Endodermal cell (in vitro differentiated cells): ENCODE measurements at regions not wholly inside any gene's neighbourhood (a gene's known extent, or its start where the extent isn't known, plus 50 kb on each side); places are given as distances from the start of the nearest gene placed in this dataset.

ENCODE experiments used
- DNase-seq: peaks from one replicate; pipeline ENCODE4 v3.0.0-alpha.2; 2017
- H3K27ac ChIP-seq: 2 replicates; pipeline ENCODE4 v1.5.1; 2013; ENCODE audit warnings: mild to moderate bottlenecking, low read depth, low read length, moderate library complexity
- H3K27me3 ChIP-seq: 2 replicates; pipeline ENCODE4 v1.6.1; 2013; ENCODE audit warnings: mild to moderate bottlenecking, low read length, moderate library complexity; ENCODE audit not compliant: insufficient read depth, control insufficient read depth, poor library complexity, severe bottlenecking
- H3K36me3 ChIP-seq: 2 replicates; pipeline ENCODE4 v1.7.0; 2013; ENCODE audit warnings: mild to moderate bottlenecking, low read length, moderate library complexity; ENCODE audit not compliant: control insufficient read depth, insufficient read depth
- H3K4me1 ChIP-seq: one replicate; pipeline ENCODE4 v1.7.0; 2013; ENCODE audit warnings: low read length; ENCODE audit not compliant: control insufficient read depth, insufficient read depth
- H3K4me3 ChIP-seq: 2 replicates; pipeline ENCODE4 v1.5.1; 2013; ENCODE audit warnings: mild to moderate bottlenecking, low read length, moderate library complexity
- H3K9ac ChIP-seq: 2 replicates; pipeline ENCODE4 v1.6.1; 2013; ENCODE audit warnings: mild to moderate bottlenecking, low read length, moderate library complexity; ENCODE audit not compliant: poor library complexity, severe bottlenecking; ENCODE audit errors: extremely low read depth
- H3K9me3 ChIP-seq: 2 replicates; pipeline ENCODE4 v1.6.1; 2013; ENCODE audit warnings: mild to moderate bottlenecking, low read length, moderate library complexity; ENCODE audit not compliant: control insufficient read depth
- H3K27ac Mint-ChIP-seq: 2 replicates; pipeline ENCODE4 v1.8.0; 2020; ENCODE audit warnings: mixed read lengths
- H3K27me3 Mint-ChIP-seq: 2 replicates; pipeline ENCODE4 v1.8.0; 2021; ENCODE audit warnings: mild to moderate bottlenecking, mixed read lengths; ENCODE audit not compliant: insufficient read depth
- H3K36me3 Mint-ChIP-seq: 2 replicates; pipeline ENCODE4 v1.8.0; 2020; ENCODE audit warnings: low read depth, mixed read lengths
- H3K4me1 Mint-ChIP-seq: 2 replicates; pipeline ENCODE4 v1.8.0; 2020; ENCODE audit warnings: mixed read lengths
- H3K4me3 Mint-ChIP-seq: 2 replicates; pipeline ENCODE4 v1.8.0; 2020; ENCODE audit warnings: mild to moderate bottlenecking, moderate library complexity, mixed read lengths
- H3K9me3 Mint-ChIP-seq: 2 replicates; pipeline ENCODE4 v1.8.0; 2020; ENCODE audit warnings: mild to moderate bottlenecking, mixed read lengths
- WGBS, 2 experiments: methylation state at CpG; one replicate each; pipeline versions ENCODE4 v1.1.5 to v1.1.7; 2013; ENCODE audit warnings: missing lambda C conversion rate in 2 of 2, mixed read lengths in 1 of 2; ENCODE audit not compliant: insufficient coverage in 1 of 2, insufficient read length in 1 of 2; 5-methylcytosine and 5-hydroxymethylcytosine counted together
- TF ChIP-seq, protein P1 (sequence below): fragments of 200-600 bp; sonication (generic); conservative IDR thresholded peaks from 2 replicates; pipeline ENCODE4 v1.5.0; 2021; ENCODE audit warnings: antibody characterized with exemption, mild to moderate bottlenecking

DNA sequence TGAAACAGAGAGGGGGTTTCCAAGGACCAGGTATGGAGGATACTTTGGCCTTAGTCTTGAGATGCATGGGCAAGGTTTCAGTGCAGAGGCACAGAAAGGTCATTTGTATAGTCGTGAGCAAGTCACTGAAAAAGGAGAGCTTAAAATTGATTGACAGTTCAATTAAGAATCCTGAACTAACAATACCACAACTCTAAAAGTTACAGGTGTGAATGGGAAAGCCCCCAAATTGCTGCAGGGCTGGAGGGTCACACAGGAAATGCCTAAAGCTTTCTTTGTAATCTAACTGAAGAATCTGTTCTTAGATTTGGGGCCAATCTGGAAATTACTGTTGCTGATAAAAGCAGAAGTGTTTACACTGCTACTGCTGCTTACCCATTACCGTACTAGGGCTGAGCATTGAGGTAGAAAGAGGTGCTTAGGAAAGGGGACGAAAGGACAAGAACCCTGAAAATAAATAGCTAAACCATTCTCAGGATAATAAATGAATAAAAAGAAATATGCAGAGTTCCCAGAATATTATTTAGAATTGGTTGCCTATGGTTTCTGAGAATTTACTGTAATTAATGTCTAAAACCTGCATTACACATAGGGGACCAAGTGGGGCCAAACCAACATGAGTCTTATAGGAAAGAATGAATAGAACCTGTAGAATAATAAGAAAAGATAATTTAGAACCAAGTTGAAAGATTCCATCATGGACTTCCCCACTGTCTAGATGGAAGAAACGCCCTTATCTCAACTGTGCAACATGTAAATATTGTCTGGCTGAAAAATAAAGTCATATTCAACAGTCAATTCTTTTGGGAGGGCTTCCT, 91.9 kb upstream of the PPP1R2C start:
- no peak overlapping the region for H3K4me3 Mint-ChIP-seq

DNA sequence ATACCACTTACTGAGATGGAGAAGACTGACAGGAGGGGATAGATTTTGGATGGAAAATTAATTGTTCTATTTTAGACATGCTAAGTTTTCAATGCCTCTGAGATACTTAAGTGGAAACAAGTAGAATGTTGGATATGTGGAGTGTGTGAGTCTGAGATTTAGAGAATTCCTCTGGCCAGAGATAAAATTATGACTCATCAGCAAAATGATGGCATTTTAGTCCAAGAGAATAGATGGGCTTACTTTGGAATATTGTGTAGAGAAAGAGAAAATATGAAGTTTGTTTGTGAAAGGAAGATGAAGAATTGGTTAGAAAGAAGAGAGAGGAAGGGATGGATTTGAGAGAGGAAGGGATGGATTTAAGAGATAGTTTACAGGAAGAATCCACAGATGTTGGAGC, 108.6 kb upstream of the PPP1R2C start:
- peaks cover 5% of the 10 kb centered on the region for H3K36me3 Mint-ChIP-seq
- no peaks in the 10 kb centered on the region for H3K4me1 ChIP-seq
- no peak overlapping the region for H3K27ac ChIP-seq
- peaks cover 11% of the 10 kb centered on the region for H3K4me1 Mint-ChIP-seq
- H3K27me3 ChIP-seq, result no peaks in the 10 kb centered on the region
- H3K9ac ChIP-seq, result no peak overlapping the region
- no peaks in the 10 kb centered on the region for H3K27me3 Mint-ChIP-seq
- no peak overlapping the region for H3K27ac Mint-ChIP-seq
- H3K4me3 ChIP-seq, result no peak overlapping the region
- TF ChIP-seq, protein P1, sequence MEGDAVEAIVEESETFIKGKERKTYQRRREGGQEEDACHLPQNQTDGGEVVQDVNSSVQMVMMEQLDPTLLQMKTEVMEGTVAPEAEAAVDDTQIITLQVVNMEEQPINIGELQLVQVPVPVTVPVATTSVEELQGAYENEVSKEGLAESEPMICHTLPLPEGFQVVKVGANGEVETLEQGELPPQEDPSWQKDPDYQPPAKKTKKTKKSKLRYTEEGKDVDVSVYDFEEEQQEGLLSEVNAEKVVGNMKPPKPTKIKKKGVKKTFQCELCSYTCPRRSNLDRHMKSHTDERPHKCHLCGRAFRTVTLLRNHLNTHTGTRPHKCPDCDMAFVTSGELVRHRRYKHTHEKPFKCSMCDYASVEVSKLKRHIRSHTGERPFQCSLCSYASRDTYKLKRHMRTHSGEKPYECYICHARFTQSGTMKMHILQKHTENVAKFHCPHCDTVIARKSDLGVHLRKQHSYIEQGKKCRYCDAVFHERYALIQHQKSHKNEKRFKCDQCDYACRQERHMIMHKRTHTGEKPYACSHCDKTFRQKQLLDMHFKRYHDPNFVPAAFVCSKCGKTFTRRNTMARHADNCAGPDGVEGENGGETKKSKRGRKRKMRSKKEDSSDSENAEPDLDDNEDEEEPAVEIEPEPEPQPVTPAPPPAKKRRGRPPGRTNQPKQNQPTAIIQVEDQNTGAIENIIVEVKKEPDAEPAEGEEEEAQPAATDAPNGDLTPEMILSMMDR, result no peak
- H3K9me3 Mint-ChIP-seq, result peaks cover 26% of the 10 kb centered on the region
- no peak overlapping the region for H3K4me3 Mint-ChIP-seq
- H3K36me3 ChIP-seq, result no peaks in the 10 kb centered on the region
- no peak for DNase-seq
- H3K9me3 ChIP-seq, result no peaks in the 10 kb centered on the region

More for the DNA sequence above, 91.9 kb upstream of the PPP1R2C start:
- TF ChIP-seq, protein P1, result no peak
- no peaks in the 10 kb centered on the region for H3K27me3 ChIP-seq
- H3K27me3 Mint-ChIP-seq, result no peaks in the 10 kb centered on the region
- H3K36me3 ChIP-seq, result no peaks in the 10 kb centered on the region
- H3K9ac ChIP-seq, result no peak overlapping the region
- no peak for DNase-seq
- H3K4me1 ChIP-seq, result no peaks in the 10 kb centered on the region
- H3K36me3 Mint-ChIP-seq, result no peaks in the 10 kb centered on the region
- H3K4me1 Mint-ChIP-seq, result no peaks in the 10 kb centered on the region
- H3K4me3 ChIP-seq, result no peak overlapping the region
- peaks cover 4% of the 10 kb centered on the region for H3K9me3 Mint-ChIP-seq
- H3K9me3 ChIP-seq, result no peaks in the 10 kb centered on the region
- WGBS, 2 experiments, result 93% methylated on average over 2 of the region's 4 CpGs; no CpG with 5 or more reads in 1 of the 2 experiments
- no peak overlapping the region for H3K27ac Mint-ChIP-seq
- no peak overlapping the region for H3K27ac ChIP-seq

DNA sequence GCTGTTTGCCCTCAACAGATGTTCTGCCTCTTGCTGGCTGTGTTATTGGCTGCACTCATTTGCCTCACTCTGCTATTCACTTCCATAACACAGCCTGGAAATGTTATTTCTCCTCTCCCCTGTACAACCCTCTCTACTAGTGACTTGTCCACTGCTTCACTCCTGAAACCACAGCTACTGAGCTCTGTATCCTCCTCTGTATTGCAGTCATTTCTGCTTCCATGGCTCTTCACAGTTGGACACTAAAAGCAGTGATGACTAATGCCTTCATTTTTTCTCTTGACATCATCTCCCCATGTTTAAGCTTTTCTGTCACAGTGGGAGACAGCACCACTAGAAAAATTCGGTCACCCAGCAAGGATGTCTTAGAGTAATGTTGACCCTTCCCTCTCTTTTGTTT, 123.0 kb upstream of the PPP1R2C start:
- H3K27me3 ChIP-seq, result no peaks in the 10 kb centered on the region
- H3K27ac ChIP-seq, result no peak overlapping the region
- no peak overlapping the region for H3K9ac ChIP-seq
- H3K4me3 Mint-ChIP-seq, result no peak overlapping the region
- no peaks in the 10 kb centered on the region for H3K36me3 Mint-ChIP-seq
- no peak overlapping the region for H3K27ac Mint-ChIP-seq
- no peaks in the 10 kb centered on the region for H3K9me3 Mint-ChIP-seq
- no peaks in the 10 kb centered on the region for H3K9me3 ChIP-seq
- no peaks in the 10 kb centered on the region for H3K27me3 Mint-ChIP-seq
- H3K4me1 Mint-ChIP-seq, result peaks cover 10% of the 10 kb centered on the region
- 88% methylated on average over 1 of the region's 1 CpG; no CpG with 5 or more reads in 1 of the 2 experiments for WGBS, 2 experiments
- H3K4me1 ChIP-seq, result no peaks in the 10 kb centered on the region
- no peak for DNase-seq
- no peak overlapping the region for H3K4me3 ChIP-seq
- H3K36me3 ChIP-seq, result no peaks in the 10 kb centered on the region
- TF ChIP-seq, protein P1, result no peak
